NCI-H128 (cell line): ENCODE measurements at regions not wholly inside any gene's neighbourhood (a gene's known extent, or its start where the extent isn't known, plus 50 kb on each side); places are given as distances from the start of the nearest gene placed in this dataset.

Experiments used
- DNase-seq: peaks from one replicate; lab custom pipeline; 2025; ENCODE audit not compliant: unreplicated experiment; lab: John Stamatoyannopoulos, UW

DNA sequence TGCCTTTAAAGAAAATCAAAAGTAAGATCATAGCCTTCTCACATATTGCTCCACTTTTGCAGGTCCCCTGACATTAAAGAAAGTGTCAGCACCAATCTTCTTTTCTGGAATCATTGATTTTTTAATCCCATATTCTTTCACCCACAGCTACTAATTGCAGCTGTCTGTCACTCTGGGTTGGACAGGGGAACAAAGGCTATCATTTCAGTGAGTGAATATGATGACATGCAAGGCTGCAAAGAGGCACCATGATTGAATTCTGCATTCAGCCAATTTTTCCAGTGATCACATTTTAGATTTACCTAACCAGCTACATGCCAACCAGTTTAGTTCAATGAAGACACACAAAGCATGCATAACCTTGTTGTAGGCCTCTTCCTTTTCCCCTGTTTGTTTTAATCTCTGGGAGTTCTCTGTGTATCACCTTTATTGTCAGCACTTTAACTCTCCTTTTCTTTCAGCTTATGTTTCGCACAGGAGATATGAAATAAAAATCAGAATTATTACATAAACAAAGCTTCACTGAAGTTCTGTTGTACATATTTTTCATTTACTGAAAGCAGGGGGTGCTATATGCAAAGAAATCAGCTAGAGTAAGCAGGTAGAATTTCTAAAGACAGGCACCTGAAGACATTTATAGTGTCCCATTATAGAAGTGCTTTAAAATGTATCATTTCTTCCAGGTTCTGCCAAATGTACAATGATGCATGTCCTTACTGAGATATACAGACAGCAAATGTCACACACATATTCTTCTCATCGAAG, 584.8 kb downstream of the PLA2G4A start:
- DNase-seq = no peak

DNA sequence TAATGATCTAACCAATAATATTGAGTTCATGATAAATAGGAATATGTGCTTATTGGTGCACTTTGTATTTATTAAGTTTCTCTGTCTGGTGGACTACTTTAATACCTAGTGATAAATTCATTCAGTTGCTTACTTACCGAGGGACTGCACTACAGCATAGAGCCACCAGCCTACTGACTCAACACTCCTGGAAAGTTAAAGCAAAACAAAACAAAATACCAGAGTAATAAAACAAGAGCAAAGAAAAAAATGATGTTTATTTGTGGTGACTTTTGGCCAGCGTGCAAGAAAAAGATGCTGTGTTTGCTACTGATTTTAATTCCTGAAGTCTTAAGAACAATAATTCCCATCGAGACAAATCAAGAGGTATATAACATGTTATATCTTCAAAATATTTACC, 586.3 kb downstream of the PLA2G4A start:
- no peak for DNase-seq

DNA sequence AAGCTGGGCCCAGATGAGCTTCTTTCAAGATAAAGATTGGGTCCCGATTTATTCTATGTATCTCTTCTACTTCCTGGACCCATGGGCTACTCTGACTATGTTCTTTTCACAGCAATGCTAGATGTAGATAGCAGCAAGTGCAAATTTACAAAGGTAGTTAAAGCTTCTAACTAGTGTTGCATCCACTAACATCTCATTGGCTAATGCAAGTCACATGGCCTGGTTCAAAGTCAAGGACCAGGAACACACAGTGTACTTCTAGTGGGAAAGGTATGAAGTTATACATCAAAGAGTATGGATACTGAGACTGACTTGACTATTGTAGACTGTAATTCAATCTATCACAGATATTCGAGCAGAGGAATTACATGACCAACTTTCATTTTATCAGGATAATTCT, 588.8 kb downstream of the PLA2G4A start:
- no peak for DNase-seq

DNA sequence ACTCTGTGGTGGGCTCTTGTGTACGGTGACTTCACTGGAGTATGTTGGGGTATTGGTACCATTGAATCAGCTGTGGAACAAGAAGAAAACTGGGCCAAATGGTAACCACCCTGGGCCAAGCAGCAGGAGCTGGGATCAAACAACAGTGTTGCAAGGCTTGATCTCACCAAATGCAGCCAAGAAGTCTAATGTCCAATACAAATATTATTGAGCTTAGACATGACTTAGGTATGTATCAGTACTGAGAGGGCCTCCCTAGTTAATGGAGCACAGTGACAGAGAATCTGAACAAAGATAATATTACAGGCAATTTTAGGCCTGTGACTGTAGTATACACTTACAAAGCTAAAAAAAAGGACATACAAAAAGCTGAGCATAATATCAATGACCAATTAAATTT, 604.8 kb downstream of the PLA2G4A start:
- DNase-seq = no peak

DNA sequence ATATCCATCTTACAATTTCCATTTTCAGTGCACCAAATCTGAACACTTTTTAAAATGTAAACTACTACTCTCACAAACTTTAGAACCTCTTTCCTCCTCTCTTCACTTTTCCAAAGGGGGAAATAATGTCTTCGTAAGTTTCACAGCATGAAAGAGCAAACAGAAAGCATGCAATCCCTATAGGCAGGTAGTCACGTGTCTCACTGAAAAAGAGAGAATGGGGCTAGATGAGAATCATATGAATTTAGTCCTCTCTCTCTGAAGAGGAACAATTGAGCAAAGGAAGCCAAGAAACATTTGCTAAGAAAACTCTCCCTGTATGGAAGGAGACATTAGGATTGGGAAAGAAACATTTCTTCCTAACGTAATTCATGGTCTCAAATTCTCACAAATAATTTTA, 613.9 kb downstream of the PLA2G4A start:
- no peak for DNase-seq

DNA sequence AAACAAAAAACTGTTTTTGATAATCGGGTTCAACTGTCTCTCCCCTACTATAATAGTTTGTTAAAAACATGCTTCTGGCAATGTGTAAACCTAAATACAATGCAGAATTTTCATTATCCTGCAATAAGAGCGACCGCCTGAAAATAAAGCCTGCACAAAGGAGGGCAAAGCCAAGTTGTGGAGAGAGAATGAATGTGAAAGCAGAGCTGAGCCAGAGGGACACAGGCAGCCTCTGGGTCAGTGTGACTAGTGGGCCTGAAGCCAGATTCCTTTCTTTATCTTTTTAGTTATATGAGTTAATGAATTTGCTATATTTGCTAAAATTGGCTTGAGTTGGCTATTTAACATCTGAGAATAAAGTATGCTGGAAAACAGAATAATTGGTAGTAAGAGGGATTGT, 615.2 kb downstream of the PLA2G4A start:
- DNase-seq = no peak

DNA sequence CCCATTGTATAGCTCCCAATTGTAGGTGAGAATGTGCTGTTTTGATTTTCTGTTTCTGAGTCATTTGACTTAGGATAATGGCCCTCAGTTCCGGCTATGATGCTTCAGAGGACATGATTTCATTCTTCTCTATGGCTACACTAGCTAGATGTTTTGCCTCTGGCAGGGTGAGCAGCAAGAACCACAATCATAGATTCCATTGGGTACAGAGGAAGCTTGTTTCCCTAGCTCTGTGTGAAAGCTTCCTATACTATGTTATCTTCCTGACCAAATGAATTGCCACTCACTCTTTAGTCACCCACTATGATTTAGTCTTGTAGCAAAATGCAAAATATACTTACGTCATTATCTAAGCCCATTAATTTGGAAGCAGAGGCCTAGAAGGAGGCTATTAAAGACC, 616.3 kb downstream of the PLA2G4A start:
- no peak for DNase-seq

DNA sequence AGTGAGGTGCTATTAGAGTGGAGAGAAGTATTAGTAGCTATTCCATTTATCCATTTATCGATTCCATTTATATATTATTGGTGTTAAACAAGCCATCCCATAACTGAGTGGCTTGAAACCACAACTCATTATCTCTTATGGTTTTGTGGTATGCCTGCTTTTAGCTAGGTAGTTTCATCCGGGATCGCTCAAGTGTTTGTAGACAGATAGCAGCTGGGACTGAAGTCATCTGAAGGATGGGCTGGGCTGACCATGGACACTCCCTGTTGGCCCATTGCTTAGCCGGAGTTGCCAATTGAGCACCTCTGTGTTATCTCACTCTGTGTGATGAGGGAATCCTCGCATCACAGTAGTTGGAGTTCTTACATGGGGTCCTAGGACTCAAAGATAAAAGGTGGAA, 622.5 kb downstream of the PLA2G4A start:
- no peak for DNase-seq

DNA sequence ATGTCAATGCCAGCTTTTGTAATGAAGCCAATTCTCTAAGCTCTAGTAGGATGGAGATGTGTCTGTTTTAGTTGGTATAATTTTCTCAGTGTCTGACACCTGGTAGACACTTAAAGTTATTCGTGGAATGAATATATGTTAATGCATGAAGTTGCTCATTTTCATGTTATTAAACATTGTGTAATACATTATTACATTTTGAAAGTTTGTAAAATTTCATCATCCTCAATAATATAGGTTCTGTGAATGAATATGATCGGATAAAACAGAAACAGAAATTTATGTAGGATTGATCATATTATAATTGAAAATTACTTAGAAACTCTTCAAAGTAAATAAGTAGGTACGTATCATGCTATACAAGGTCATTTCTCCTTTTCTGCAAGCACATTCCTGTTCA, 625.3 kb downstream of the PLA2G4A start:
- DNase-seq = no peak

DNA sequence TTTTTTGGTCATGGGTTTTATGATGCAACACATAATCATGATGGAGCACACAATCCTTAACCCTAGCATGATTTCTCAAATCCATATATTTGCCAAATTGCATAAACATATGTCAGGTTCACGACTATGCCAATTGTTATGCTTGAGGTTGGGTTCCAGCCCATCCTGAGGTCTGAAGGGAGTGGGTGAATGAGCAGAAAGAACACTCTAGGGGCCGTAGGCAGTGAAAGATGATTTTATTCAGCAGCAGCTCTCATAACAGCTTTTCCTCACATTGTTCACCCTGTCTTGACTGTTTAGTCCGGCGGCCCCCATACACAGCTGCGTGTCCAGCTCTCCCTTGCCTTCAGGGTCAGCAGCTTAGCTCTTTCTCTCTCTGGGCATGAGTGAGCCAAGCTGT, 627.7 kb downstream of the PLA2G4A start:
- DNase-seq = no peak

DNA sequence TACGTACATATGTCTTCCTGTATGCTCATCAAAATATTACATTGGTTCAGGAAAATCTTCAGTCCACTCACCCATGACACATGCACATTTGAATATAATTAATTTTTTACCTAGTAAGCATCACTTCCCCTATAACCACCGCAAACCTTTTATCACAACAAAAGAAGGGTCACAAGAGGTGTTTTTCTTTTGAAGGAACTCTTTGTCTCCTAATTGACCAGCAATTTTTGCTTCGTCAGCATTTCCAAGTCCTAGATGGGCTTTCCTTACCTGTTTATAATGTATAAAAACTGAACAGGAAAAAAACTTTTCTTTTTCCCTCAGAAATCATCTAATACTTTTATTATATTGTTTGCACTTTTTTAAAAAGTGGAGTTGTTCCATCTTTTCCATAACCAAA, 631.3 kb downstream of the PLA2G4A start:
- no peak for DNase-seq

DNA sequence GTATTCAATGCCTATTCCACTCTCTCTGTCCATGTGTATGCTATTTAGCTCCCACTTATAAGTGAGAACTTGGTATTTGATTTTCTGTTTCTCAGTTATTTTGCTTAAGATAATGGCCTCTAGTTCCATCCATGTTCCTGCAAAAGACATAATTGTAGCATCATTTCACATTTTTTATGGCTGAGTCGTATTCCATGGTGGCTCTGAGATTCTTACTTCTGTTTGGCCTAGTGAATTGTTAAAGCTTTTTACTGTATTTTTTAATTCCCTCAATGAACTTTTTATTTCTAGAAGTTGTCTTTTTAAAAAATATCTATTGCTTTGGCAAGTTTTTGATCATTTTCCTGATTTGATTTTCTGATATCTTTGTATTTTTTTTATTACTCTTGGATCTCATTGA, 635.6 kb downstream of the PLA2G4A start:
- DNase-seq = no peak

DNA sequence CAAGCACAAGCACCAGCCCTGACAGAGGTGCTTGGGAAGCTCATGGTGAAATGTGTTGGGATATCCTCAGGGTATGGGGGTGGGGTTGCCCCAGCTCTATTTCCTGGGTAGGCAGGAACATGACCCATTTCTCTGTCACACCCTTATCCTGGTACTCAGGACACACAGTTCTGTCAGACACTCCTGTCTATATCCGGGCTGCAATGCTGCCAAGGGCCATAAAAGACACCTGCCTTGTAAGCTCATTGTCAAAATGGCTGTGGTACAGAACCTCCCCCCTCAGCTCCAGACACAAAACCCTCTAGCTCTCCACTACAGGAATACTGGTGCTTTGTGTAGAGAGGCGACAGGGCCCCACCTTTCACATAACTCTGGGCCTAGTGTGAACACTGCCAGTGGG, 636.7 kb downstream of the PLA2G4A start:
- no peak for DNase-seq

DNA sequence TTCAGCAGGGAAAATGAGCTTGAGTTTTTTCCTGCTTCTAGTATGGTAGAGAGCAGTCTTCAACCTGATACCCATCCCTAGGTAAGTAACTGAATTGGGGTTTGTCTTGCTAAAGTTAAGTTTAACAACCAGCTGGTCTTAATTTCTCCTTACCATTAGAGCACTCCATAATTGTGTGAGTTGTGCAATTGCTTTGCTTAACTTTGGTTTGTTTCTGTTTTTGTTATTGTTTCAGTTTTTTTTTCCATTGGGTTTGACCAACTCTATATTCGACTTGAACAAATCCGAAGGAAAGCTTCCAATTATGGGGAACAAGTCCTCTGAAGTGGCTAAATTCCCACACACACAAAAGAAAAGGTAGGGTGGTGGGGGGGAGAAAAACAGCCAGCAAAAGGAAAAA, 641.1 kb downstream of the PLA2G4A start:
- DNase-seq = no peak

DNA sequence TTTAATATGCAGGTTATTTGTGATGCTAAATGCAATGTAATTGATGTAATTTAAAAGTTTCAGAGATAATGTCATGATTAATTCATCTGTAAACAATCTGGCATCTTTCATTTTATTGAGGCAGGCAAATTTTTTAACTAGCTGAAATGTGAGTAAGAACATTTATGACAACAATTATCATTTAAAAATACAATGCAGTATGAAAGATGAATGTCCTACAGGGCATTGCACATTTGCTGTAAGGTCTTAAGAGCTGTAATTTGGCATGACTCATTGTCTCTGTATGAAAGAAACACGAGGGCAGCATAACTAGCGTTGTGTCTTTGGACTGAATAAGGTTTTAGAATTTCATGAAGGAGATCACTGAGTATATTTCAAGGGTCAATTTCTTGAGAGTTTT, 642.8 kb downstream of the PLA2G4A start:
- DNase-seq = no peak

DNA sequence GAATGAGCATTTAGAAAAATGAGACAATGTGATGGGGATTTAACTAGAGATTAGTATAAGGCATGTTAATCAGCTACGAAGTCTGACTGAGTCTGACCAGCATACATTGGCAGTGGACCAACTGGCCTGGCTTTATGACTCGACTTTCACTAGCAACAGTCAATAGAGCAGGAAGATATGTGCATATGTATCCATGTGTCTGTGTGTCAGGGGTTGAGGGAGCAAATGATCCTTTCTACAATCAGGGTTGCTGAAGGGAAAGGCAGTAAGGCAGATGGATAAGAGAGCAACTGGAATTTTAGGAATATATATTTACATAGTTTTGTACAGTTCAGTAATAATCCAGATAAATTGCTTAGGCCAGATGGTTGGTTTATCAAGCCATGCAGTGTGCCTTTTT, 645.6 kb downstream of the PLA2G4A start:
- no peak for DNase-seq

DNA sequence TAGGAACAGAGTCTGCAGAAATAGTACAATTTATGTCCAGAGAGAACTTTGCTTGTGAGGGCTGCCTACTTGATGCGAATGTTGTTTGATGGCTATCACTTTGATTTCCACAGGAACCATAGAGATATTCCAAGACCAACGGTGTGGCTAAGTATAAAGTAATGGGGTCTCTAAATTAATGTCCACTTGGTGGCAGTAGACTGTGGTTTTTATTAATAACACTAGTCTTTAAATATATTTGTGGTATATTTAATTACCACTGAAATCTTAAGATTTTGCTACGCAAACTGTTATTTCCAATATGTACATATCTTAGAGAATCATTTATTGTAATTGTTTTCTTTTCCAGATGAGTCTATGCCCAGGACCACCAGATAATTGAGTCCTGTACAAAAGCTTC, 647.9 kb downstream of the PLA2G4A start:
- no peak for DNase-seq

DNA sequence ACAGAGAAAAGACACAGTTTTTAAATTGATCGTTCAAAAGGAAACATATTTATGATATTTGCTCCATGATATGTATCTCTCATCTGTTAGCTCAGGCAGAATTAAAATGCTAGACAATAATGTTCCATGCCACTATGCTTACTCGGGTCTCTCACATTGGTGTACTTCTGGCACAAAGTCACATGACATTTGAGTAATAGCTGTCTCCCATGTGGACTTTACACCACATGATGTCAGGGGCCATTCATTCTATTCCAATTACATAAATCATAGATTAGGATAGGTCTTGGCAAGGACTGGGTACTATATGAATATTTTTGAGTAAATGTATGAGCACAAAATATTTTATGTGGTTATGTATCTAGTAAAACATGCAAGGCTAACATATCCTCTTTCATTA, 648.4 kb downstream of the PLA2G4A start:
- DNase-seq = no peak

DNA sequence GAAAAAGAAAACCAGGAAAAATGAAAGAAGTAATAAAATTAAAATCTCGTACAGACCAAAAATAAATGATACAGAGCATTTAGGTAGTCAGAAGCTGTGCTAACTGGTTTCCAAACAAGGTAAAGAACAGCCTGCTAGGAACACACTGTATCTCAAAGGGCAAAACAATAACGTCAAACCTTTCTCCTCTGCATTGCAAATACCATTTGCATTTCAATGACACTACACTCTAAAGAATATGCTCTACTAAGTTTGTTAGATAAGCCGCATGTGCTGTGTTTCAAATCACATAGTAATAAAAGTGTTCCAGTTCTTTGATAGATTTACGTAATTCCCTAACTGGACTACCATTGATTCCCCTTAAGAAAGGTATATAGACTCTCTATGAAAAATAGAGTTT, 648.8 kb downstream of the PLA2G4A start:
- no peak for DNase-seq

DNA sequence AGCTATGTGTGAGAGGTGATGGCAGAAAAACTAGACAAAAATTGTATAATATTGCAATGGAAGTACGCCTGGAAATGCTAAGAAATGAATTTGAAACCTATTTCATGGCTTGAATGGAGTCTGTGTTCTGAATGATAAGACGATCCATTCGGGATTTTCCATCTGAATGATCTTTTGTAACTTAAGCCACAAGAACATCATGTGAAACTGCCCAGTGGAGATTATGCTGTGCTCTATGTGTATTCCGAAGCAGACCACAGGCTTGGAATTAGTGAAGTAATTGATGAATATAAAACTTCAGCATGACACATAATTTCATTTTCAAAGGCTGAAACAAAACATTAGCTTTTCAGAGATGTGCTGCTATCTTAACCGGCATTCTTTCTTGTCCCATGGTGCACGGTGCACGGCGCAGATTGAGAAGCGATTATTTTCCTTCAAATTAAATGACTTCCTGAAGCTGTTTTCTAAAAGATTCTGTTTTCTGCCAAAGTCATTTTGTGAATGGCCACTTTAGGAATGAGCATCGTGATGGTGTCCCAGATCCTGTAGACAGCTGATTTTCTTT, 652.9 kb downstream of the PLA2G4A start:
- DNase-seq = no peak

DNA sequence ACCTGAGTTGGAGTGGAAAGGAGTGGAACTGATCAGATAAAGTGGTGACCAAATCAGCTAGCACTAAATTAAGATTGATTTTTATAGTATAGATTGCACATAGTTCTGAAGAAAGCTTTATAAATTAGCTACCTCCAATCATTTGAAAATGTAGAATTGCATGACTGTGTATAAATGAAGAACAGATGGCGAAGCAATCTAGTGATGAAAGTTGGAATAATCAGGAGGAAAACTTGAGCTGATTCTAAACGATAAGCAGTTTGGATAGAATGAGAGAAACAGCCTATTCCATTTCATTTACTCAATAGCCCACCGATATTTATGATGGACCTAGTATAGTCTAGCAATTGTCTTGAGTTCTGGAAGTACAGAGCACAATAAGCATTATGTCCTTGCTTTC, 661.5 kb downstream of the PLA2G4A start:
- DNase-seq = no peak

DNA sequence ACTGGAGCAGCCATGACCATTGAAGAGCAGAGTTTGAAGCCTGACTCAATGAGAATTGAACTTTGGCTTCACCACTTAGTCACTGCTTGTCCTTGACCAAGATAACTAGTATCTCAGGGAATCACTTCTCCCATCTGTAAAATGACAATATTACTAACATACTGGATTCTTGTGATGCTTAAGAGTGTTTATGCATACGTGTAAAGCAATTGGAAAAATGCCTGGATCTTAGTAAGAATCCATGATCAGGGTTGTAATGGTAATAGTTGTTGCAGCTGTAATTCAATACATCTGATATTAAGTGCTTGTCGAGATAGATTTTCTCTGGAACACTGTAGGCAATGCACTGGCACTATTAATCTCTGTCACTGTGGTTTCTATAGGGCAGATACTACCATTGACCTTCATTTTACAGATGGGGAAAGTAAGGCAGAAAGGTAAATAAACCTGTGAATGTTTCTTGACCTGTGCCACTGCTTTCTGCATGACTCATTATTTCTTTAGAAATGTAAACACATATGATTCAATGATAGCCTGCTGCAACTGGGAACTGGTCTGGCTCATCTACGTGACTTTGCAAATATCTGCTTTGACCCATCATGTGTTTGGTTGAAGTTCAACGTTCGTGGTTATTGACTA, 662.5 kb downstream of the PLA2G4A start:
- DNase-seq = no peak

DNA sequence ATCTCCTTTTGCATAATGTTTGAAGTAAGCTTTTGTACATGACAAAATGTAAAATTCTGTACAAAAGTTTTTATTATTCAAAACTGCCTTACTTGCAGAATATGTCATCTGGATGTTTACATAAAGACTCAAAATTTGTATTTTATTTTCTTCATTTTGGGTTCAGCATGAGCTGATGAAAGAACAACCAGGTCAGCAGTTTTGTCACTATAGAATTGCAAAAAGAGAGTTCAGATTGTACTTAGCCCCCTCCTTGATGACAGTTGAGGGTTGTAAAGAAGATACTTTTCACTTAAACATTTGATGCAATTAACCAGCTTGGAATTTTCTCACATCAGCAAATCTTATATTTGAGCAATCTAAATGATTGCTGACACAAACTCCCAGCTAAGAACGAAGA, 669.3 kb downstream of the PLA2G4A start:
- DNase-seq = no peak
